ENCODE measurements at regions not wholly inside any gene's neighbourhood (a gene's known extent, or its start where the extent isn't known, plus 50 kb on each side); places are given as distances from the start of the nearest gene placed in this dataset.
"Not testable (repeated sequence)": the region's sequence is repeated elsewhere in the genome, so short reads cannot be mapped to it uniquely, and the experiment has no call there.

GRCh38 chr15:96053781-96054428 lies 276.6 kb upstream of the NR2F2 start:
- no peaks in the 10 kb centered on the region for H3K79me2 ChIP-seq (ENCODE audit: control insufficient read depth, low read length)
- H3K9me2 ChIP-seq (replicated peaks; ENCODE audit: control insufficient read depth, low read length), result no peaks in the 10 kb centered on the region
- no peak overlapping the region for H3K4me3 ChIP-seq (ENCODE audit: low read length)
- H3K27me3 ChIP-seq (ENCODE audit: control insufficient read depth, low read length), result no peaks in the 10 kb centered on the region
- TF ChIP-seq EZH2phosphoT487 (IDR thresholded peaks at IDR 0.05; ENCODE audit: borderline replicate concordance, low read length), result no peak
- TF ChIP-seq CTCF (IDR thresholded peaks at IDR 0.05; ENCODE audit: low read depth, low read length, poor library complexity, severe bottlenecking), result no peak
- peaks cover 7% of the 10 kb centered on the region for H3K4me1 ChIP-seq (ENCODE audit: control insufficient read depth, low read length)
- no peaks in the 10 kb centered on the region for H3F3A ChIP-seq (ENCODE audit: control insufficient read depth, insufficient read depth)
- no peaks in the 10 kb centered on the region for H4K20me1 ChIP-seq (ENCODE audit: control insufficient read depth, insufficient read depth, low read depth, low read length)
- no peak overlapping the region for H3K27ac ChIP-seq (ENCODE audit: low read depth, low read length)
- H3K36me3 ChIP-seq (ENCODE audit: control insufficient read depth, low read length), result no peaks in the 10 kb centered on the region
- no peak overlapping the region for H3K4me2 ChIP-seq (ENCODE audit: low read length)
- H3K9me3 ChIP-seq (ENCODE audit: control insufficient read depth, insufficient read depth, low read length), result peaks cover 5% of the 10 kb centered on the region; the same call in 1 of the 2 replicates

GRCh38 chr15:96054621-96055020 lies 275.9 kb upstream of the NR2F2 start:
- Histone ChIP-seq H3K36me3 (ENCODE audit: control insufficient read depth, low read length) (no peaks in the 10 kb centered on the region), H3K4me1 (ENCODE audit: control insufficient read depth, low read length) (peaks cover 7% of the 10 kb centered on the region)

GRCh38 chr15:96058103-96058851 lies 272.2 kb upstream of the NR2F2 start:
- Histone ChIP-seq H3K79me2 (ENCODE audit: control insufficient read depth, low read length) (no peaks in the 10 kb centered on the region), H3K9me3 (ENCODE audit: control insufficient read depth, insufficient read depth, low read length) (no peaks in the 10 kb centered on the region), H3K4me2 (ENCODE audit: low read length) (no peak overlapping the region), H3F3A (ENCODE audit: control insufficient read depth, insufficient read depth) (no peaks in the 10 kb centered on the region), H4K20me1 (ENCODE audit: control insufficient read depth, insufficient read depth, low read depth, low read length) (no peaks in the 10 kb centered on the region), H3K4me1 (ENCODE audit: control insufficient read depth, low read length) (peaks cover 7% of the 10 kb centered on the region), H3K9me2 (replicated peaks; ENCODE audit: control insufficient read depth, low read length) (no peaks in the 10 kb centered on the region), H3K27me3 (ENCODE audit: control insufficient read depth, low read length) (no peaks in the 10 kb centered on the region), H3K36me3 (ENCODE audit: control insufficient read depth, low read length) (no peaks in the 10 kb centered on the region), H3K27ac (ENCODE audit: low read depth, low read length) (no peak overlapping the region), H3K4me3 (ENCODE audit: low read length) (no peak overlapping the region)
- no peak for TF ChIP-seq CTCF (IDR thresholded peaks at IDR 0.05; ENCODE audit: low read depth, low read length, poor library complexity, severe bottlenecking)
- TF ChIP-seq EZH2phosphoT487 (IDR thresholded peaks at IDR 0.05; ENCODE audit: borderline replicate concordance, low read length), result no peak

More at GRCh38 chr15:96054621-96055020, 275.9 kb upstream of the NR2F2 start:
- no peak overlapping the region for H3K4me3 ChIP-seq (ENCODE audit: low read length)
- H3K27me3 ChIP-seq (ENCODE audit: control insufficient read depth, low read length), result no peaks in the 10 kb centered on the region
- no peaks in the 10 kb centered on the region for H3K79me2 ChIP-seq (ENCODE audit: control insufficient read depth, low read length)
- TF ChIP-seq CTCF (IDR thresholded peaks at IDR 0.05; ENCODE audit: low read depth, low read length, poor library complexity, severe bottlenecking), result no peak
- no peak for TF ChIP-seq EZH2phosphoT487 (IDR thresholded peaks at IDR 0.05; ENCODE audit: borderline replicate concordance, low read length)
- H3K9me2 ChIP-seq (replicated peaks; ENCODE audit: control insufficient read depth, low read length), result no peaks in the 10 kb centered on the region
- H4K20me1 ChIP-seq (ENCODE audit: control insufficient read depth, insufficient read depth, low read depth, low read length), result no peaks in the 10 kb centered on the region
- H3K27ac ChIP-seq (ENCODE audit: low read depth, low read length), result no peak overlapping the region
- no peak overlapping the region for H3K4me2 ChIP-seq (ENCODE audit: low read length)
- H3K9me3 ChIP-seq (ENCODE audit: control insufficient read depth, insufficient read depth, low read length), result peaks cover 5% of the 10 kb centered on the region; the same call in 1 of the 2 replicates
- H3F3A ChIP-seq (ENCODE audit: control insufficient read depth, insufficient read depth), result no peaks in the 10 kb centered on the region

- not testable (repeated sequence) for H3K4me3 ChIP-seq (ENCODE audit: low read length); H3K27me3 ChIP-seq (ENCODE audit: control insufficient read depth, low read length); H4K20me1 ChIP-seq (ENCODE audit: control insufficient read depth, insufficient read depth, low read depth, low read length); H3K36me3 ChIP-seq (ENCODE audit: control insufficient read depth, low read length); H3K9me3 ChIP-seq (ENCODE audit: control insufficient read depth, insufficient read depth, low read length); H3K4me1 ChIP-seq (ENCODE audit: control insufficient read depth, low read length); H3K27ac ChIP-seq (ENCODE audit: low read depth, low read length); H3K79me2 ChIP-seq (ENCODE audit: control insufficient read depth, low read length); H3K9me2 ChIP-seq (replicated peaks; ENCODE audit: control insufficient read depth, low read length); H3K4me2 ChIP-seq (ENCODE audit: low read length); H3F3A ChIP-seq (ENCODE audit: control insufficient read depth, insufficient read depth)
Observed at GRCh38 chr15:96058852-96059103, 271.7 kb upstream of the NR2F2 start.

GRCh38 chr15:96060591-96060990 lies 269.9 kb upstream of the NR2F2 start:
- not testable (repeated sequence) for H4K20me1 ChIP-seq (ENCODE audit: control insufficient read depth, insufficient read depth, low read depth, low read length); H3K9me3 ChIP-seq (ENCODE audit: control insufficient read depth, insufficient read depth, low read length); H3K79me2 ChIP-seq (ENCODE audit: control insufficient read depth, low read length); H3K4me1 ChIP-seq (ENCODE audit: control insufficient read depth, low read length); H3K9me2 ChIP-seq (replicated peaks; ENCODE audit: control insufficient read depth, low read length); H3F3A ChIP-seq (ENCODE audit: control insufficient read depth, insufficient read depth); H3K36me3 ChIP-seq (ENCODE audit: control insufficient read depth, low read length); H3K27ac ChIP-seq (ENCODE audit: low read depth, low read length); H3K4me3 ChIP-seq (ENCODE audit: low read length); H3K4me2 ChIP-seq (ENCODE audit: low read length); H3K27me3 ChIP-seq (ENCODE audit: control insufficient read depth, low read length)

Data from DOHH2 (cell line).